ENCODE measurements at regions not wholly inside any gene's neighbourhood (a gene's known extent, or its start where the extent isn't known, plus 50 kb on each side); places are given as distances from the start of the nearest gene placed in this dataset.
"Not testable (repeated sequence)": the region's sequence is repeated elsewhere in the genome, so short reads cannot be mapped to it uniquely, and the experiment has no call there.

- DNase-seq (ENCODE audit: low read depth), result no peak
Measured at GRCh38 chr6:167735084-167735950, 91.4 kb upstream of the AFDN start.

DNA sequence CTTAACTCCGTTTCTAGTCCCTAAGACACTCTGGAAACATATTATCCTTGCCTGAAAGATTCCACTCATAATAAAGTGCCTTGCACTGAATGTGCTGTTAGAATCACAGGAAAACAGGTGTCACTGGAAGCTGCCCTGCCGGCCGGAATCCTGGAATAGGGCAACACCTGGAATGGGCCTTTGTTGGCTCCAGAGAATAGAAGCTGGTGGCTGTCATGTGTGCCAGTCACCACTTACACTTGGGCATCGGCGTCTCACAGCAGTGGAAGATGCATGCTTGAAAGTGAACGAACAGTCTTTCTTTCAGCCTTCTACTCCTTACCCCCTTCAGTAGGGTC lies 90.8 kb upstream of the AFDN start:
- no peak for DNase-seq (ENCODE audit: low read depth)

DNA sequence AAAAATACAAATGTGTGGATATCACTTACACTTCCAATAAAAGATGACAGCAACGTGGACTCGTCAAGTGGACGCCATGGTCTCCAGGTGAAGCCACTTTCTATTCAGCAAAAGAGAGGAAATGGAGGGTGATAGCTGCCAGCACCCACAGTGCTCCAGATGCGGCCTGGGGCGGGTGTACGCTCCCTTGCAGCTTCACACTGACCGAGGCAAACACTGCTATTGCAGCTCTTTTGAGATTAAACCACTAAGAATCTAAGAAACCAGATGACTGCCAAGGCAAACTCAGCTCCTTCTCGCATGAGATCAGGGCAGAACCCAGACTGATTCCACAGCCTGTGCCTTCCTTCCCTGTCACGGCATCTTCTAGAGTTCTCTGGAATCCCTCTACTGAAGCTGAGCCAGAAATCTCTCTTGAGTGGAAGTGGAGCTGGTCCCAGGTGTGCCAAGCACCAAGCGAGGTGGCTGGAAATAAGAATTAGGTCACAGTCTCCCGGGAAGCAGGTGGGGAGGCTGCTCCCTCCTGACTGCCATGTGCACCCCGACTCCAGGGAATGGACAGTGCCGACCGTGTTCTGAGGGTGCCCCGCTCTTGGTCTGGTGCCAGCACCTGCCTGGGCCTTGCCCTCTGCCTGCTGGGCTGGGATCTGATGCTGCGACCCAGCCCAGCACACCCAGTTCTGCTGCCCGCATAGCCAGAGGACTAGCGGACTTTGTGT lies 90.1 kb upstream of the AFDN start:
- DNase-seq (ENCODE audit: low read depth), result no peak

DNA sequence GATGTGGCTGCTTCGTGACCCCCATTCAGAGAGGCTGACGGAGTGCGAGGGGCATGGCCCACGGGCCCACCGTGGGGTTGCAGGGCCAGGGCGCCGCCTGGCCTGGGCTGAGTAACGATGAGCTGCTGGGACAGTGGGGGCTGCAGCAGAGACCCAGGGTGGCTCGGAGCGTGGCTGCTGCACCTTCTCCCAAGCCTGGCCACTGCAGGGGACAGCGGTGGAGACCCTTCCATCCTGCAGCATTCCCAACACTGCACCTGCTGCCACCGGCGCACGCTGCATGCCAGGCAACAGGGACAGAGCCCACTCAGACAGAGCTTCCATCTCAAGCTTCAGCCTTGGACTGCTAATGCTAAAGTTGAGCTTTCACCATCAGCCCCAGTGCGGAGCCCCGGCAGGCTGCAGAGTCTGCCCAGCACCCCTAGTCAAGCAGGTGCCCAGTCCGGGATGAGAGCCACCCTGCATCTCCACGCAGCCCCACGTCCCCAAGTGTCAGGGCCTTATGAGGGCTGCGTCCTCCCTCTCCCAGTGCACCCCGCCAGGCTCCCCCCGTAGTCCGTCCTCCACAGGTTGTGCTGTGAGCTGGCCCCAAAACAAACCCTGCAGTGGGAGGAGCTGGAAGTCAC lies 89.4 kb upstream of the AFDN start:
- no peak for DNase-seq (ENCODE audit: low read depth)

DNA sequence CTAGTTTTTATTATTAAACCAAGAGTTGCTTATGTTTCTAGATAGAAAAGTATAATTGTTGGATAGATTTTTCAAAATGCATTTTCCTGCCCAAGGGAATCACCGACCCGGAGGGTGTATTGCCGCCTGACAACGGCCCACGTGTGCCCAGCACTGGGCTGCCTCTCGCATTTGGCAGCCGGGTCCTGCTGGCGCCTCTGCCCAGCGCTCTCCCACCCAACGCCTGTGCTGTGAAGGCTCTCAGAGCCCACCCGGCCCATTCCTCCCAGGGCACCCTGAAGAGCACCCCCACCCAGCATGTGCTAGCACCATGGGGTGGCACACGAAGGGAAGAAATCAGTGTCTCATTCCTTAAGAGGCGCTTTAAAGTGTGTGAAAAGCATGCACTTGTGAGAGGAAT lies 88.3 kb upstream of the AFDN start:
- DNase-seq (ENCODE audit: low read depth), result no peak

- DNase-seq (ENCODE audit: low read depth), result no peak
Measured at GRCh38 chr6:167739721-167740475, 86.8 kb upstream of the AFDN start.

DNA sequence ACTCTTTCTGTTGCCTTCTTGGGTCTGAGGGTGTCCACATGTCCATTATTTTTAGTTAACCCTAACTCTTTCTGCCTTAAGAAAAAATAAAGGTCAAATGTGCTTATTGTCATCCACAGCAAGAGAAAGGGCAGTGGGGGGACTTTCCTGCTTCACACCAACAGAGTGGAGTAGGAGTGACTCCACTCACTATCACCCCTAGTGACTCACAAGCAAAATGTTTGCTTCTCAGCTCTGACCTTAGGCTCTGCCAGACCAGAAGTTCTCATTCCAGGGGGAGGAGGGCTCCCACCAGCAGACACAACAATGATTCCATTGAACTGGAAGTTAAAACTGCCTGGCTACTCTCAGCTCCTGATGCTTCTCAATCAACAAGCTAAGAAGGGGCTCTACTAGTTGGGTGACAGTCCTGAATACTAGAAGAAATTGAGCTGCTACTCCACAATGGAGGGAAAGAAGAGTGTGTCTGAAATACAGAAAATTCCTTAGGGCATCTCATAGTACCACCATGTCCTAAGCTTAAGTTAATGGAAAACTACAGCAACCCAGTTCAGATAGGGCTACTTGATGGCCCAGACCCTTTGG lies 83.9 kb upstream of the AFDN start:
- DNase-seq (ENCODE audit: low read depth), result no peak

GRCh38 chr6:167744681-167745669 lies 81.7 kb upstream of the AFDN start:
- no peak for DNase-seq (ENCODE audit: low read depth)

- DNase-seq (ENCODE audit: low read depth), result no peak
Measured at GRCh38 chr6:167745670-167746389, 80.9 kb upstream of the AFDN start.

- DNase-seq (ENCODE audit: low read depth), result no peak
Measured at GRCh38 chr6:167746390-167746907, 80.3 kb upstream of the AFDN start.

- DNase-seq (ENCODE audit: low read depth), result no peak
Measured at GRCh38 chr6:167746975-167747374, 79.7 kb upstream of the AFDN start.

DNA sequence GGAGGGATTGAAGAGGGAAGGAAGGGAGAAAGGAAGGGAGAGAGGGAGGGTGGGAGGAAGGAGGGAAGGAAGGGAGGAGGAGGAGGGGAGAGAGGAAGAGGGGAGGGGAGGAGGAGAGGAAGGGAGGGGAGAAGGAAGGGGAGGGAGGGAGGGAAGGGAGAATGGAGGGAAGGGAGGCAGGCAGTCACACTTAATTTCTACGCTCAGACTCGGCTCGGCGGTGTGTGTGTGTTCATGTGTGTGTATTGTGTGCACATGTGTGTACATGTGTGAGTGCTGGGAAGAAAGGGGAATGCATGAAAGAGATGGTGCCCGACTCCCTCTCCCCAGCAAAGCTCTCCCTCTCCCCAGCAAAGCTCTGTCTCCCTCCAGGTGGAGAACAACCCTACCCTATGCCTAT lies 79.1 kb upstream of the AFDN start:
- no peak for DNase-seq (ENCODE audit: low read depth)

DNA sequence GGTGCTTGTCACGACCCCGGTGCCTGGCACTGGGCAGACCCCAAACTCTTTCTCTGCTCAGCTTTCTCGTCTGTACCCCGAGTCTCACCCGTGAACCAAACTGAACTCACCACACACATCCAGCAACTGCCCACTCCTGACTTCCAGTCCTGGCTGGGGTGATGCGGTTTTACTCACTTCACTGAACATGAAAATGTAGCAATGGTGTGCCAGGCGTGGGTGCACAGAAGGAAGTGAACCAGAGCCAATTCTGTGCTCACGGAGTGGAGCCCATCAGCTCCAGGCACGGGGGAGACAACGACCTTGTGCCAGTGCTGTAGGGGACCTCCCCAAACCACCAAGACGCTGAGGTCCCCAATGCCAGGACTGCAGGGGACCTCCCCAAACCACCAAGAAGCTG lies 78.7 kb upstream of the AFDN start:
- DNase-seq (ENCODE audit: low read depth), result no peak

- no peak for DNase-seq (ENCODE audit: low read depth)
Measured at GRCh38 chr6:167748458-167749379, 78.0 kb upstream of the AFDN start.

GRCh38 chr6:167750956-167751358 lies 75.8 kb upstream of the AFDN start:
- DNase-seq (ENCODE audit: low read depth), result no peak

GRCh38 chr6:167751579-167752115 lies 75.1 kb upstream of the AFDN start:
- DNase-seq (ENCODE audit: low read depth), result no peak

- not testable (repeated sequence) for DNase-seq (ENCODE audit: low read depth)
Measured at GRCh38 chr6:167753281-167753680, 73.4 kb upstream of the AFDN start.

DNA sequence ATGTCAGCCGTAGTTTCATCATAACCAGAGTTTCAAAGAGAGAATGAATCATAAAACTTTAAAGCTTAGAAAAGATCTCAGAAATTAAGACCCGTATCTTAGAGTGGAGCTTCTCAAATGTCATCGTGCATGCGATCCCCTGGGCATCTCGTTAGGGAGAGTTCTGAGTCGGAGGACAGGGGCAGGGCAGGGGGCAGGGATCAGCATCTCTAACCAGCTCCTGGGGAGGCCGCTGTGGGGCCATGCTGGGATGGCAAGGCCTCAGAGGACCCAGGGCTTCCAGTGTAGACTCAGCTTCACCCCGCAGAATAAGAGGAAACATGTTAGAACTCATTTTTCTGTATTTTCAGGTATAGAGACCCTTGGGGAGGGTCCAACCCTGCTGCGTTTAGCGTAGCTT lies 72.0 kb upstream of the AFDN start:
- DNase-seq (ENCODE audit: low read depth), result no peak
